H1 (cell line): ENCODE measurements at regions not wholly inside any gene's neighbourhood (a gene's known extent, or its start where the extent isn't known, plus 50 kb on each side); places are given as distances from the start of the nearest gene placed in this dataset.

ENCODE experiments used
- CTCF ChIA-PET: fragments of 300-600 bp; sonication (Branson Sonifier 250); formaldehyde crosslinking; loops from one replicate; lab custom pipeline; 2021; ENCODE audit not compliant: partially characterized antibody; lab: Charles Lee
- POLR2A ChIA-PET: fragments of 300-600 bp; sonication (Branson Sonifier 250); formaldehyde crosslinking; loops from one replicate; lab custom pipeline; 2021; ENCODE audit warnings: inconsistent platforms; ENCODE audit not compliant: partially characterized antibody; lab: Charles Lee
- DNase-seq, 2 experiments: peaks; one replicate each; pipeline versions ENCODE4 v3.0.0 to v3.0.0-alpha.2; 2010 to 2022; ENCODE audit warnings: low spot score in 2 of 2, low read depth in 1 of 2, mixed read lengths in 1 of 2
- FAIRE-seq: peaks from 2 replicates; lab custom pipeline; 2011; peaks lifted over from hg19 to GRCh38; lab: Jason Lieb, UNC
- H2AFZ ChIP-seq: 2 replicates; pipeline ENCODE4 v1.8.1; 2012; ENCODE audit warnings: low read length, inconsistent platforms
- H2AK5ac ChIP-seq: 2 replicates; pipeline ENCODE4 v1.6.1; 2013; ENCODE audit warnings: low read depth, low read length
- H2BK120ac ChIP-seq: replicated peaks from 2 replicates; pipeline ENCODE3; 2013; ENCODE audit warnings: low read depth, low read length, inconsistent platforms
- H2BK12ac ChIP-seq: 2 replicates; pipeline ENCODE4 v1.6.1; 2013; ENCODE audit warnings: low read depth, low read length
- H2BK15ac ChIP-seq: 2 replicates; pipeline ENCODE4 v1.6.1; 2013; ENCODE audit warnings: low read length
- H2BK20ac ChIP-seq: 2 replicates; pipeline ENCODE4 v1.6.1; 2013; ENCODE audit warnings: low read length
- H2BK5ac ChIP-seq: 2 replicates; pipeline ENCODE4 v1.6.1; 2013; ENCODE audit warnings: low read depth, low read length
- H3K14ac ChIP-seq: 2 replicates; pipeline ENCODE4 v1.6.1; 2013; ENCODE audit warnings: inconsistent platforms; ENCODE audit not compliant: insufficient read length
- H3K18ac ChIP-seq: 2 replicates; pipeline ENCODE4 v1.6.1; 2013; ENCODE audit warnings: low read length; ENCODE audit errors: extremely low read depth
- H3K23ac ChIP-seq: 2 replicates; pipeline ENCODE4 v1.6.1; 2013; ENCODE audit warnings: inconsistent platforms; ENCODE audit not compliant: insufficient read length
- H3K23me2 ChIP-seq: 2 replicates; pipeline ENCODE4 v1.6.1; 2013; ENCODE audit warnings: low read depth, low read length
- H3K27ac ChIP-seq: 2 replicates; pipeline ENCODE4 v1.6.1; 2011; ENCODE audit warnings: low read depth, low read length, inconsistent platforms
- H3K27me3 ChIP-seq, 4 experiments: replicated peaks in 1 of 4; 1 replicate in 1 of 4; 2 replicates in 3 of 4; pipeline versions ENCODE4 v1.6.1 to v1.8.1; 2011 to 2013; ENCODE audit warnings: low read length in 3 of 4, mild to moderate bottlenecking in 3 of 4, inconsistent platforms in 2 of 4, mixed read lengths in 2 of 4, moderate library complexity in 1 of 4; ENCODE audit not compliant: control insufficient read depth in 3 of 4, insufficient read depth in 3 of 4; ENCODE audit errors: extremely low read depth in 1 of 4
- H3K36me3 ChIP-seq, 4 experiments: 2 replicates each; pipeline versions ENCODE4 v1.6.1 to v1.8.1; 2011 to 2013; ENCODE audit warnings: mild to moderate bottlenecking in 4 of 4, low read length in 3 of 4, moderate library complexity in 2 of 4, control low read depth in 1 of 4, inconsistent platforms in 1 of 4; ENCODE audit not compliant: insufficient read depth in 4 of 4, control insufficient read depth in 2 of 4
- H3K4ac ChIP-seq: replicated peaks from 2 replicates; pipeline ENCODE3; 2013; ENCODE audit warnings: low read length, low read depth, mixed read lengths, inconsistent platforms; ENCODE audit not compliant: insufficient read length
- H3K4me1 ChIP-seq, 4 experiments: replicated peaks in 1 of 4; 1 replicate in 1 of 4; 2 replicates in 3 of 4; pipeline versions ENCODE4 v1.6.1 to v1.8.1; 2011 to 2013; ENCODE audit warnings: low read length in 3 of 4, inconsistent platforms in 2 of 4, mixed read lengths in 1 of 4; ENCODE audit not compliant: insufficient read depth in 4 of 4, control insufficient read depth in 3 of 4
- H3K4me2 ChIP-seq, 2 experiments: 2 replicates each; pipeline versions ENCODE4 v1.6.1 to v1.8.1; 2011 to 2013; ENCODE audit warnings: low read depth in 2 of 2, low read length in 2 of 2, control low read depth in 1 of 2, inconsistent platforms in 1 of 2, mild to moderate bottlenecking in 1 of 2; ENCODE audit not compliant: insufficient read depth in 1 of 2
- H3K4me3 ChIP-seq, 4 experiments: fragments of 200-600, 300-600 bp in 1 of 4; sonication (generic), shearing (Covaris generic), sonication (Bioruptor Twin) in 1 of 4; 2 replicates each; pipeline versions ENCODE4 v1.5.1 to v1.8.1; 2011 to 2016; ENCODE audit warnings: low read length in 4 of 4, low read depth in 3 of 4, control low read depth in 2 of 4, inconsistent platforms in 2 of 4, mild to moderate bottlenecking in 2 of 4, mixed read lengths in 1 of 4, moderate library complexity in 1 of 4; ENCODE audit not compliant: insufficient read depth in 2 of 4; ENCODE audit errors: extremely low read depth in 1 of 4
- H3K56ac ChIP-seq: replicated peaks from 2 replicates; pipeline ENCODE3; 2013; ENCODE audit warnings: low read depth, mild to moderate bottlenecking, mixed read lengths, low read length, inconsistent platforms; ENCODE audit not compliant: insufficient read length
- H3K79me1 ChIP-seq: 2 replicates; pipeline ENCODE4 v1.6.1; 2013; ENCODE audit warnings: low read depth, low read length, control low read depth
- H3K79me2 ChIP-seq, 2 experiments: 2 replicates each; pipeline versions ENCODE4 v1.6.1 to v1.8.1; 2012 to 2013; ENCODE audit warnings: low read length in 2 of 2, mild to moderate bottlenecking in 2 of 2, inconsistent platforms in 1 of 2; ENCODE audit not compliant: insufficient read depth in 2 of 2, control insufficient read depth in 1 of 2
- H3K9ac ChIP-seq, 4 experiments: replicated peaks in 1 of 4; 1 replicate in 1 of 4; 2 replicates in 3 of 4; pipeline versions ENCODE4 v1.6.1 to v1.8.1; 2011 to 2013; ENCODE audit warnings: low read depth in 3 of 4, low read length in 3 of 4, control low read depth in 2 of 4, mild to moderate bottlenecking in 2 of 4, moderate library complexity in 2 of 4, inconsistent platforms in 1 of 4; ENCODE audit errors: extremely low read depth in 1 of 4
- H3K9me3 ChIP-seq, 2 experiments: 2 replicates each; pipeline versions ENCODE4 v1.6.1 to v1.8.1; 2012 to 2013; ENCODE audit warnings: mild to moderate bottlenecking in 2 of 2, moderate library complexity in 2 of 2, control low read depth in 1 of 2, inconsistent platforms in 1 of 2, low read depth in 1 of 2, low read length in 1 of 2, mixed read lengths in 1 of 2; ENCODE audit not compliant: insufficient read depth in 2 of 2
- H4K20me1 ChIP-seq, 2 experiments: replicated peaks in 1 of 2; 2 replicates each; pipeline versions ENCODE3 to v1.8.1; 2011 to 2013; ENCODE audit warnings: inconsistent platforms in 2 of 2, low read length in 2 of 2, mild to moderate bottlenecking in 1 of 2; ENCODE audit not compliant: insufficient read depth in 2 of 2, control insufficient read depth in 1 of 2
- H4K5ac ChIP-seq: 2 replicates; pipeline ENCODE4 v1.6.1; 2013; ENCODE audit warnings: low read length, low read depth, mixed read lengths, inconsistent platforms; ENCODE audit not compliant: insufficient read length
- H4K8ac ChIP-seq: 2 replicates; pipeline ENCODE4 v1.8.0; 2013; ENCODE audit warnings: mild to moderate bottlenecking, moderate library complexity, low read length, inconsistent platforms; ENCODE audit not compliant: insufficient read depth; ENCODE audit errors: extremely low read depth
- H4K91ac ChIP-seq: replicated peaks from 2 replicates; pipeline ENCODE3; 2013; ENCODE audit warnings: low read length, mixed read lengths, inconsistent platforms; ENCODE audit not compliant: insufficient read length
- CREB1 ChIP-seq: IDR thresholded peaks from 2 replicates; pipeline ENCODE4 v1.6.1; 2012; ENCODE audit warnings: inconsistent platforms
- WGBS, 2 experiments: shearing (Covaris generic) in 1 of 2; methylation state at CpG; one replicate each; pipeline versions ENCODE4 v1.1.6 to v1.1.7; 2013 to 2015; ENCODE audit warnings: low lambda C conversion rate in 2 of 2, mixed read lengths in 2 of 2, inconsistent platforms in 1 of 2, low coverage in 1 of 2, missing lambda C conversion rate in 1 of 2; ENCODE audit not compliant: insufficient replicate concordance in 2 of 2, insufficient coverage in 1 of 2, insufficient read length in 1 of 2; ENCODE audit errors: extremely low coverage in 1 of 2, missing lambda C conversion rate in 1 of 2; 5-methylcytosine and 5-hydroxymethylcytosine counted together

GRCh38 chr10:113263056-113263455, 289.8 kb upstream of the HABP2 start:
- Histone ChIP-seq H3K4ac (no peak overlapping the region), H3K23me2 (no peaks in the 10 kb centered on the region), H3K4me3 (no peak overlapping the region), H4K8ac (no peak overlapping the region), H2BK15ac (no peak overlapping the region), H4K91ac (no peak overlapping the region), H2AK5ac (no peak overlapping the region), H3K27ac (no peak overlapping the region), H3K36me3 (no peaks in the 10 kb centered on the region), H3K14ac (no peak overlapping the region), H4K20me1 (no peaks in the 10 kb centered on the region), H3K18ac (no peak overlapping the region), H3K23ac (no peak overlapping the region), H3K9me3 (no peaks in the 10 kb centered on the region), H2AFZ (no peak overlapping the region), H2BK5ac (no peak overlapping the region), H3K27me3 (no peaks in the 10 kb centered on the region; a peak in 2 of 7 replicates), H2BK12ac (no peak overlapping the region), H3K79me1 (no peaks in the 10 kb centered on the region), H2BK20ac (no peak overlapping the region), H3K4me2 (no peak overlapping the region), H4K5ac (no peak overlapping the region), H3K56ac (no peak overlapping the region), H3K4me1 (peaks cover 0 to 10% (median 5%) of the 10 kb centered on the region in 4 experiments; a peak in 5 of 7 replicates), H3K79me2 (no peaks in the 10 kb centered on the region), H2BK120ac (no peak overlapping the region), H3K9ac (no peak overlapping the region)
- ChIA-PET POLR2A (no interaction called here), CTCF (interaction anchor here (1.1 to 1.6 kb wide), 2 partner anchors 20 to 43 kb away, joined by 3 to 5 read pairs; no protein-coding TSS in a partner anchor)
- no peak for FAIRE-seq
- DNase-seq: no peak
- WGBS, 2 experiments: 90% methylated on average over 3 of the region's 3 CpGs; no CpG with 5 or more reads in 1 of the 2 experiments
- TF ChIP-seq CREB1: no peak
